ENCODE measurements at regions not wholly inside any gene's neighbourhood (a gene's known extent, or its start where the extent isn't known, plus 50 kb on each side); places are given as distances from the start of the nearest gene placed in this dataset.

DNA sequence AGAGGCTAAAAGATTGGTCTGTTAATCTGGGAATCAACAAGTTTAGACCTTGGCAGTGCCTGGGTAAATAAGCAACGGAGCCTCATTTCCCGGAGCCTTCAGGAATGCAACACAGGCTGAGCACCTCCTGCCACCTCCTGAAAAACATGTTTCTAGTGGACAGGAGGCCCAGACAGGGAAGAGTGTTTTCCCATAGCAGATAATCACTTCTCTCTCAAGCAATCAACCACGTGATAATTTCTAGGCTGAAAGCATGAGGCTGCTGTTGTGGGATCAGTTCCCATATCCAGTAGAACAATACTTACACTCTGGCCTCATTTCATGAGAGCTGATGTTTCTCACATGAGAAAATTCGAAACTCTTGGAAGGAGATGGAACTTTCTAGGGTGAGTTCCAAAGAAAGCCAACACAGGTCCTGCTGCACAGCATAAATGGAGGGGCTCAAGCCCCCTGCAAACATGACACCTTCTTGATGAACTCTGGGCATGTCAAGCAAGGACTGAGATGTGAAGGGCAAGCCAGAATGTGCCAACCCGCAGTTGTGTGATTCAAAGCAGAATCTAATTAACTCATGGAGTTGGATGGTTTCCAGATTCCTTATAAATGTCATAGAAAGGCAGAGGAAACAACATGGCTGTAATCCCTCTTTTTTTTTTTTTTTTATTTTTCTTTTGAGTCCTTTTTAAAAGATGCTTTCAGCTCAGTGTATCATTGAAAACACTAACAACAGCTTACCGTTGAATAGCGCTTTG lies 228.5 kb upstream of the SESN3 start:
- no peak overlapping the region for H3K4me3 ChIP-seq (ENCODE audit: low read depth, poor library complexity, severe bottlenecking)
- TF ChIP-seq, protein P1, sequence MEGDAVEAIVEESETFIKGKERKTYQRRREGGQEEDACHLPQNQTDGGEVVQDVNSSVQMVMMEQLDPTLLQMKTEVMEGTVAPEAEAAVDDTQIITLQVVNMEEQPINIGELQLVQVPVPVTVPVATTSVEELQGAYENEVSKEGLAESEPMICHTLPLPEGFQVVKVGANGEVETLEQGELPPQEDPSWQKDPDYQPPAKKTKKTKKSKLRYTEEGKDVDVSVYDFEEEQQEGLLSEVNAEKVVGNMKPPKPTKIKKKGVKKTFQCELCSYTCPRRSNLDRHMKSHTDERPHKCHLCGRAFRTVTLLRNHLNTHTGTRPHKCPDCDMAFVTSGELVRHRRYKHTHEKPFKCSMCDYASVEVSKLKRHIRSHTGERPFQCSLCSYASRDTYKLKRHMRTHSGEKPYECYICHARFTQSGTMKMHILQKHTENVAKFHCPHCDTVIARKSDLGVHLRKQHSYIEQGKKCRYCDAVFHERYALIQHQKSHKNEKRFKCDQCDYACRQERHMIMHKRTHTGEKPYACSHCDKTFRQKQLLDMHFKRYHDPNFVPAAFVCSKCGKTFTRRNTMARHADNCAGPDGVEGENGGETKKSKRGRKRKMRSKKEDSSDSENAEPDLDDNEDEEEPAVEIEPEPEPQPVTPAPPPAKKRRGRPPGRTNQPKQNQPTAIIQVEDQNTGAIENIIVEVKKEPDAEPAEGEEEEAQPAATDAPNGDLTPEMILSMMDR (IDR thresholded peaks at IDR 0.05): no peak
- no peak for TF ChIP-seq POLR2A (IDR thresholded peaks at IDR 0.05)
- intact Hi-C loops (cut with DNase I; ENCODE audit: low total_unique reads): no loop called here
- DNase-seq (ENCODE audit: low spot score in 2 of 2): no peak
- 24 to 29% methylated on average over 7 of the region's 7 CpGs for WGBS, 2 donors

DNA sequence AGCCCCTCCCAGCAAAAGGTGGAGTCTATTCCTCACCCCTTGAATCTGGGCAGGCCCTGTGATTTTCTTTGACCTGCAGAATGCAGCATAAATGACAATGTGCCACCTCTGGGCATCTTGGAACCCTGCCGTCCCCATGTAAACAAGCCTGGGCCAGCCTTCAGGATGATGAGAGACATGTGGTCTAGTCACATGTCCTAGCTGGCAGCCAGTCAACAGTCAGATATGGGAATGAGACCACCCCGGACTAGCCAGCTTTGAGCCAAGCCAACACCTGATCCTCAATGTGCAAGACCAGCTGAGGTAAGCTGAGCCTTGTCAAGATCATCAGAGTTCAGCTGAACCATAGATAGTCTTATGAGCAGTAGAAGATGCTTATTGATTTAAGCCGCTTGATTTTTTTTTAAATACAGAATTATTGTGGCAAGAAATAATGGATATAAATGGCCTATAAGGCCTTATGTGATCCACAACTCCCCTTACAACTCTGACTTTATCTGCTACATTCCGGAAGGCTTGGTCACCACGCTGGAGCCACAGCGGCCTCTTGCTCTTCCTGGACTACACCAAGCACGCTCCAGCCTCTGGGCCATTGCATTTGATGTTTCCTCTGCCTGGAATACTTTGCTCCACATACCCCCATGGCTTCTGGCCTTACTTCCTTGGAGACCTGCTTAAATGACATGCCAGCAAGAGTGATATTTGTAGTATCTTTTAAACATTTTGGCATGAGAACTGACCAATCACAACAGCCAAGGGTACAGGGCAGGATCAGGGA lies 225.9 kb upstream of the SESN3 start:
- DNase-seq (ENCODE audit: low spot score in 2 of 2): no peak
- intact Hi-C loops (cut with DNase I; ENCODE audit: low total_unique reads): no loop called here
- 89 to 91% methylated on average over 7 of the region's 7 CpGs for WGBS, 2 donors
- TF ChIP-seq, protein P1 (IDR thresholded peaks at IDR 0.05): no peak
- no peak for TF ChIP-seq POLR2A (IDR thresholded peaks at IDR 0.05)
- no peak overlapping the region for H3K4me3 ChIP-seq (ENCODE audit: low read depth, poor library complexity, severe bottlenecking)

DNA sequence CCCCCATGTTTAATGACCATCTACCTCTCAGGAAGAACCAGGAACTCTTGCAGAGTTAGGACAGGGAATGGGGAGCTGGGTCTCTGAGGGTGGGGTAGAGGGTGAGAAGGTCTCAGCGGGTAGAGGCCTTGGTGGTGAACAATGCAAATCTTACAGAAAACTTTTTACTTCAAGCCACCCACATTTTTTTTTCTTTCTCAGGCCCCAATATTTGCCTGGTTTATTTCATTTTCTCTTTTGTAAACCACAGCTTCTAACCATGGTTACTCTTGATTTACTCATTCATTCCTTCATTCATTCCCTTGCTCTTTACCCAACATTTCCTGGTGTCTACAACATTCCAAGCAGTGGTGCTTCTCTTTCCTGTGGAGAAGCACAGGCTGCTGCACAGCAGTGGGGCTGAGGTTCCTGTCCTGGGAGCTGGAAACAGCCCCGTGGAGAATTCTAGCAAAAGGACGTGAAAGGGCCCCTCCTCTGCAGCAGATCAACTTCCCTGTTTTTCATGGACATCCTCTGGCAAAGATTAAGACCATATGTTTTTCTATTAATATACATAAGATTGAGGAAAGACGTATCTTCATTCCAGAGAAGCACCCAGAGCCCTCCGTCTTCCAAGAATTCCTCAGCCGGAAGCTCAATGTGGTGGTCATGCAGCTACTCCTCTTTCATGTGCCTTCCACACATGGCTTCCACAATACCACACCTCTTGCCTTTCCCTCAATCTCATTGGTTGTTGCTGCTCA lies 224.4 kb upstream of the SESN3 start:
- WGBS, 2 donors: 87 to 90% methylated on average over 6 of the region's 6 CpGs
- intact Hi-C loops (cut with DNase I; ENCODE audit: low total_unique reads): no loop called here
- H3K4me3 ChIP-seq (ENCODE audit: low read depth, poor library complexity, severe bottlenecking): no peak overlapping the region
- no peak for DNase-seq (ENCODE audit: low spot score in 2 of 2)
- TF ChIP-seq, protein P1 (IDR thresholded peaks at IDR 0.05): no peak
- no peak for TF ChIP-seq POLR2A (IDR thresholded peaks at IDR 0.05)

GRCh38 chr11:95453616-95454171 lies 222.7 kb upstream of the SESN3 start:
- TF ChIP-seq POLR2A (IDR thresholded peaks at IDR 0.05): no peak
- TF ChIP-seq, protein P1 (IDR thresholded peaks at IDR 0.05): no peak
- 37 to 47% methylated on average over 7 of the region's 7 CpGs for WGBS, 2 donors
- no peak overlapping the region for H3K4me3 ChIP-seq (ENCODE audit: low read depth, poor library complexity, severe bottlenecking)
- peak in 1 of 2 donors; percentile 87 for DNase-seq (ENCODE audit: low spot score in 2 of 2)
- intact Hi-C loops (cut with DNase I; ENCODE audit: low total_unique reads): no loop called here

DNA sequence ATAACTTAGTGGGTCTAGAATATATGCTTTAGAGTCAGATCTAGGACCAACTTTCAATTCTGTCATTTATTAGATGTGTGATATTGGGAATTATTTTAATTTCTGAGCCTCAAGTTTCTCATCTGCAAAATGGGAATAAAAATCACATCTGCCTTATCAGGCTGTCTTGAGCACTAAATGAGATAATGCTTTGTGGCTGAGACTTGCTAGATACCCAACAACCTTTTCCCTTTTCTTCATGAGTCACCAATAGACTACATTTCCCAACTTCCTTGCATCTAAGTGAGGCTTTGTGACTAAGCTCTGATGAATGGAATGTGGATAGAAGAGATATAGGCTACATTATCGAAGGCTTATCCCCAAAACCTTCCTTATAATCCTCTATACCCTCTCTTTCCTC lies 220.7 kb upstream of the SESN3 start:
- H3K4me3 ChIP-seq (ENCODE audit: low read depth, poor library complexity, severe bottlenecking): no peak overlapping the region
- no peak for DNase-seq (ENCODE audit: low spot score in 2 of 2)
- TF ChIP-seq, protein P1 (IDR thresholded peaks at IDR 0.05): no peak
- TF ChIP-seq POLR2A (IDR thresholded peaks at IDR 0.05): no peak
- 73 to 84% methylated on average over 1 of the region's 1 CpG for WGBS, 2 donors
- intact Hi-C loops (cut with DNase I; ENCODE audit: low total_unique reads): no loop called here

Measured in lower leg skin (tissue), 4 donors.